ENCODE measurements at regions not wholly inside any gene's neighbourhood (a gene's known extent, or its start where the extent isn't known, plus 50 kb on each side); places are given as distances from the start of the nearest gene placed in this dataset.

- H3K27ac ChIP-seq (ENCODE audit: insufficient read depth, low read length), result no peak overlapping the region
- no peak overlapping the region for H3K4ac ChIP-seq (ENCODE audit: low read depth, low read length)
- peaks cover 2% of the 10 kb centered on the region; the same call in 1 of the 2 replicates for H3K9me3 ChIP-seq (ENCODE audit: control insufficient read depth, insufficient read depth, low read length)
- H4K20me1 ChIP-seq (ENCODE audit: insufficient read depth, low read length), result no peaks in the 10 kb centered on the region
- no peaks in the 10 kb centered on the region for H3K4me1 ChIP-seq (ENCODE audit: control insufficient read depth, insufficient read depth, low read length)
- no peaks in the 10 kb centered on the region for H3K9me1 ChIP-seq (ENCODE audit: insufficient read depth, low read length)
- no peak overlapping the region for H4K5ac ChIP-seq (ENCODE audit: low read depth, low read length)
- no peaks in the 10 kb centered on the region for H3K27me3 ChIP-seq (ENCODE audit: control insufficient read depth, insufficient read depth, low read length)
- ATAC-seq (ENCODE audit: low read depth), result no peak
- TF ChIP-seq CTCF (conservative IDR thresholded peaks at IDR 0.05; ENCODE audit: low read depth, low read length) (no peak), CHD1 (IDR thresholded peaks at IDR 0.05; ENCODE audit: low read depth, low read length) (no peak), CEBPB (IDR thresholded peaks at IDR 0.05; ENCODE audit: low read depth, low read length) (no peak), NFE2L2 (IDR thresholded peaks at IDR 0.05; ENCODE audit: low read depth, low read length) (no peak), MAZ (IDR thresholded peaks at IDR 0.05; ENCODE audit: borderline replicate concordance, low read depth, low read length) (no peak), SMC3 (IDR thresholded peaks at IDR 0.05; ENCODE audit: low read depth, low read length) (no peak), FOS (IDR thresholded peaks at IDR 0.05; ENCODE audit: low read depth, low read length) (no peak), ELK1 (IDR thresholded peaks at IDR 0.05; ENCODE audit: borderline replicate concordance, low read depth, low read length) (no peak), RCOR1 (IDR thresholded peaks at IDR 0.05; ENCODE audit: insufficient replicate concordance, low read length) (no peak), RFX5 (IDR thresholded peaks at IDR 0.05; ENCODE audit: low read depth, low read length) (no peak)
- H3K23ac ChIP-seq (ENCODE audit: low read depth, low read length), result no peak overlapping the region
- intact Hi-C loops (cut with micrococcal nuclease), result no loop called here
- no peak overlapping the region for H2BK20ac ChIP-seq (ENCODE audit: low read depth, low read length)
- H3K79me1 ChIP-seq (ENCODE audit: low read depth in 1 of 2, low read length in 2 of 2), result no peaks in the 10 kb centered on the region
- no peak overlapping the region for H3K9ac ChIP-seq (ENCODE audit: low read depth, low read length)
- 37% methylated on average over 2 of the region's 2 CpGs; no CpG with 5 or more reads in 1 of the 2 experiments for WGBS, 2 experiments (ENCODE audit: extremely low coverage in 2 of 2, insufficient read length in 1 of 2)
- no TSS peak for BruUV-seq (replicated peaks)
- no peak overlapping the region for H3K14ac ChIP-seq (replicated peaks; ENCODE audit: low read depth, low read length)
- ChIA-PET POLR2A (ENCODE audit: unreplicated experiment) (no interaction called here), CTCF (no interaction called here)
- no peaks in the 10 kb centered on the region for H3K36me3 ChIP-seq (ENCODE audit: control insufficient read depth, insufficient read depth, low read length)
- H3K4me2 ChIP-seq (ENCODE audit: low read depth, low read length), result no peak overlapping the region
- H3K18ac ChIP-seq (ENCODE audit: low read depth, low read length), result no peak overlapping the region
- no peak overlapping the region for H2AK5ac ChIP-seq (ENCODE audit: low read depth, low read length)
- DNase-seq, result no peak
- no peak overlapping the region for H2AFZ ChIP-seq (replicated peaks; ENCODE audit: low read length, poor library complexity)
- no peak overlapping the region for H3K56ac ChIP-seq (ENCODE audit: extremely low read depth, insufficient read depth, low read length)
- H3K4me3 ChIP-seq (ENCODE audit: insufficient read depth, low read depth, low read length), result no peak overlapping the region
- H2BK120ac ChIP-seq (ENCODE audit: low read depth, low read length), result no peak overlapping the region
- H2AK9ac ChIP-seq (replicated peaks; ENCODE audit: low read depth, low read length, poor library complexity), result no peak overlapping the region
- H4K8ac ChIP-seq (ENCODE audit: low read depth in 2 of 2, low read length in 2 of 2), result no peak overlapping the region
- dilution Hi-C loops (cut with HindIII; ENCODE audit: low sequenced_read_pairs, unreplicated experiment), result no loop called here
- H2BK5ac ChIP-seq (ENCODE audit: low read depth, low read length, poor library complexity, severe bottlenecking), result no peak overlapping the region
- no peak overlapping the region for H4K91ac ChIP-seq (ENCODE audit: insufficient read depth, low read depth, low read length)
- no peak overlapping the region for H2BK15ac ChIP-seq (ENCODE audit: low read depth, low read length)
- in situ Hi-C loops (cut with MboI; ENCODE audit: low sequenced_read_pairs), result no loop called here
These were observed 65.7 kb upstream of the SLITRK2 start for GRCh38 chrX:145751943-145752342.

Data from IMR-90 (cell line).